GM12875 (cell line): ENCODE measurements at regions not wholly inside any gene's neighbourhood (a gene's known extent, or its start where the extent isn't known, plus 50 kb on each side); places are given as distances from the start of the nearest gene placed in this dataset.

Experiments used
- H3K4me3 ChIP-seq: one replicate; pipeline ENCODE4 v1.5.1; 2011; ENCODE audit warnings: low read depth, low read length, control low read depth
- CTCF ChIP-seq: IDR thresholded peaks from 2 replicates; pipeline ENCODE4 v1.5.1; 2011; ENCODE audit warnings: low read depth, mild to moderate bottlenecking, control low read depth, inconsistent platforms, low read length, moderate library complexity, borderline replicate concordance; ENCODE audit not compliant: insufficient read depth

- TF ChIP-seq CTCF, result no peak
Measured at GRCh38 chr3:150061288-150062024, 90.8 kb upstream of the PFN2 start.

GRCh38 chr3:150059729-150060128 lies 89.0 kb upstream of the PFN2 start:
- no peak overlapping the region for H3K4me3 ChIP-seq
- no peak for TF ChIP-seq CTCF

More at GRCh38 chr3:150061288-150062024, 90.8 kb upstream of the PFN2 start:
- H3K4me3 ChIP-seq, result no peak overlapping the region

DNA sequence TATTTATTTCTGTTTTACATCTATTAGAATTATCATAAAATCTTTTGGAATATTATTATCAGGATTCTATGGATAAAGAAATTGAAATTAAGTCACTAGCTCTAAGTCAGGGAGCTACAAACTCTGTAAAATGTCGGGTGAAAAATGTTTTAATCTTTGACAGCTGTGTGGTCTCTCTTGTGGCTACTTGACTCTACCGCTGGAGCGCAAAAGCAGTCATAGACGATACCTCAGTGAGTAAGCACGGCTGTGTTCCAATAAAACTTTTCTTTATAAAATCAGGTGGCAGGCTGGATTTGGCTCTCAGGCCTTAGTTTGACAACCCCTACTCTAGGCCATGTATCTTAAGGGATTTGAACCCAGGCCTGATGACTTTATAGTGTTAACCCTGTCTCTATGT lies 88.5 kb upstream of the PFN2 start:
- no peak overlapping the region for H3K4me3 ChIP-seq
- TF ChIP-seq CTCF, result no peak

DNA sequence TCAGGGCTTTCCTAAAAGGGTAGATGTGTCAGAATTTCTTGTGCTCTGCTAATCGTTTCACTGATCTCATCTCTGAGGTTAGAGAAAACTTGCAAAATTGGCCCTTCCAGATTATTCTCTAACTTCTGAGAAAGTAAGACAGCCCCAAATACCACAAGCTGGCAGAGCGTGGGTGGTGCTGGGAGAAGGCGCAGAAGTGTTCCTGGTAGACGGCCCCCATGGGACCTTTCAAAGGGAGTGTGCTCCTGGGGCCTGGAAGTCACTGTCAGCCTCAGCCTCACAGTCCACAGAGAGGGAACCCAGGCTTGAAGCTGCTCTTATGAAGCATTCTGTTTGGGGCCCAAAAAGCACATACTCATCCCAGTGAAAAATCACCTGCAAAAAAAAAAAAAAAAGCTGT lies 86.5 kb upstream of the PFN2 start:
- no peak overlapping the region for H3K4me3 ChIP-seq
- TF ChIP-seq CTCF, result no peak

GRCh38 chr3:150055332-150055731 lies 84.6 kb upstream of the PFN2 start:
- no peak overlapping the region for H3K4me3 ChIP-seq
- TF ChIP-seq CTCF, result no peak

DNA sequence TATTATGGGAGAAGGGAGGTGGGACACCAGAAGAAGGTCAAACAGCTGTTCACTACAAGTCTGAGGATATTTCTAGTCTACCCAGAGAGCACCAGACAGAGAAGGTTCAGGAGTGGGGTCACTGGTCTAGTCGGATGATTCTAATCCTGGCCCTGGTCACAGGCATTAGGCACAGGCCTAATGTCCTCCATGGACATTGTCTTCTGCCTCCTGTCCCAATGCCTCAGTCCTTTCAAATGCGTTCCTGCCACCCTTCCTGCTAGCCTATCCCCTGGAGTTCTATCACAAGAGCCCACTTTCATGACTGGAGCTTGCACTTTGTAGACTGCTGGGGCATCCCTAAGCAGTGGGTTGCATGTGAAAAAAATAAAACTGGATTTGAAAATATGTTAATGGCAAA lies 83.9 kb upstream of the PFN2 start:
- no peak for TF ChIP-seq CTCF

GRCh38 chr3:150050510-150050909 lies 79.8 kb upstream of the PFN2 start:
- TF ChIP-seq CTCF, result no peak
- no peak overlapping the region for H3K4me3 ChIP-seq

More for the DNA sequence above, 83.9 kb upstream of the PFN2 start:
- no peak overlapping the region for H3K4me3 ChIP-seq
